GM13976 (cell line): ENCODE measurements at regions not wholly inside any gene's neighbourhood (a gene's known extent, or its start where the extent isn't known, plus 50 kb on each side); places are given as distances from the start of the nearest gene placed in this dataset.

Experiments used
- DNase-seq: peaks from one replicate; pipeline ENCODE4 v3.0.0; 2012; ENCODE audit warnings: low spot score
- in situ Hi-C: fragments of 300-500 bp; cut with MboI; formaldehyde crosslinking; loops from one replicate; pipeline ENCODE4 v1.12.0; 2022; ENCODE audit warnings: low sequenced_read_pairs, mixed read lengths, inconsistent platforms; ENCODE audit not compliant: unreplicated experiment
- TF ChIP-seq, protein P1 (sequence below): IDR thresholded peaks from 2 replicates; pipeline ENCODE4 v1.5.1; 2012; ENCODE audit warnings: borderline replicate concordance, mild to moderate bottlenecking; ENCODE audit not compliant: insufficient read depth; ENCODE audit errors: extremely low read depth, missing control alignments, control extremely low read depth

GRCh38 chr2:176743671-176744070 lies 468.9 kb upstream of the HNRNPA3 start:
- TF ChIP-seq, protein P1, sequence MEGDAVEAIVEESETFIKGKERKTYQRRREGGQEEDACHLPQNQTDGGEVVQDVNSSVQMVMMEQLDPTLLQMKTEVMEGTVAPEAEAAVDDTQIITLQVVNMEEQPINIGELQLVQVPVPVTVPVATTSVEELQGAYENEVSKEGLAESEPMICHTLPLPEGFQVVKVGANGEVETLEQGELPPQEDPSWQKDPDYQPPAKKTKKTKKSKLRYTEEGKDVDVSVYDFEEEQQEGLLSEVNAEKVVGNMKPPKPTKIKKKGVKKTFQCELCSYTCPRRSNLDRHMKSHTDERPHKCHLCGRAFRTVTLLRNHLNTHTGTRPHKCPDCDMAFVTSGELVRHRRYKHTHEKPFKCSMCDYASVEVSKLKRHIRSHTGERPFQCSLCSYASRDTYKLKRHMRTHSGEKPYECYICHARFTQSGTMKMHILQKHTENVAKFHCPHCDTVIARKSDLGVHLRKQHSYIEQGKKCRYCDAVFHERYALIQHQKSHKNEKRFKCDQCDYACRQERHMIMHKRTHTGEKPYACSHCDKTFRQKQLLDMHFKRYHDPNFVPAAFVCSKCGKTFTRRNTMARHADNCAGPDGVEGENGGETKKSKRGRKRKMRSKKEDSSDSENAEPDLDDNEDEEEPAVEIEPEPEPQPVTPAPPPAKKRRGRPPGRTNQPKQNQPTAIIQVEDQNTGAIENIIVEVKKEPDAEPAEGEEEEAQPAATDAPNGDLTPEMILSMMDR = no peak
- in situ Hi-C loops = no loop called here
- no peak for DNase-seq

- in situ Hi-C loops = no loop called here
- DNase-seq = no peak
- TF ChIP-seq, protein P1 = no peak
Observed at GRCh38 chr2:176744146-176744545, 468.4 kb upstream of the HNRNPA3 start.

DNA sequence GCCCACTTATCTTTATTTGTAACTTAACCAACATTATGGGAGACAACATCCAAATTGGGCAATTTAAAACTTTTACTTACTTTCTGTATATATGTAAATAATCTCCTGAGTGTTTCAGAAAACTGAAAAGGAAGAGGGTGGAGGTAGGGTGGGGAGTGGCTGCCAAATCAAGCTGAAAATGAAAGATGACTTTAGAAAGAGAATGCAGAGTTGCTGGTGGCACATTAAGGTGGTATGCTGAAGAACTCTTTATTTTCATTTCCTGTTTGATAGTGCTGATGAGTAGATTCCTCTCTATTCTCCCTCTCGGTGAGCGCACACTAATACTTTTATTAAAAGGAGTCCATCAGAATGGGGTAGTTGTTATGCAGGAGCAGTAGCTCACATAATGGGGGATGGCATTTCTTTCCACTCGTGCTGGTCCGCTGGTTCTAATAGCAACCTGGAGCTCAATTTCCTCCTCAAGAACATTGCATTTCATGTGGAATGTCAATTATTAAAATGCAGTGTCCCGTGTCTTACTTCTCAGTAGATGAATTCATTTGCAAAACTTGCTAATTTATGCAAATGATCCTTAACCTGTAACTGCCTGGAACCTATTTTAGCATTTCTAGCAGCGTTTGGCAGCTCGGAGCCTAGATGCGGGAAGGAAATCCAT lies 466.9 kb upstream of the HNRNPA3 start:
- TF ChIP-seq, protein P1 = no peak
- in situ Hi-C loops = no loop called here
- DNase-seq = no peak

DNA sequence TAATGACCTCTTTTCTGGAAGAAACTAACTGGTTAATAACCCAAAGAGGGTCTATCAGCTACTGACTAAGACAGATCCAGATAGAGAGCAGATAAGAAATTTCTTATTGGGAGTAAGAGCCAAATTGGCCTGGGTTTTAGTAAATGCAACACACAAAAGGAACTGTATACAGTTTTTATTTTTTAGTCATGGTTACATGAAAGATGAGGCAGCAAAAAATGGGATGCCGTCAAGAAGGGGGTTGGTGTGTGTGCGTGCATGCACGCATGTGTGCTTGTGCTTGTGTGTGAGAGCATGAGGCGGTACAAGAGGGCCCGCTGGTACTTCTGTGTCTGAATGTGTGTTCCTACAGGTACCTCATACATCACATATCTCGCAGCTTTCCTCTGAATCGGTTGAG lies 466.2 kb upstream of the HNRNPA3 start:
- TF ChIP-seq, protein P1 = no peak
- DNase-seq = no peak
- in situ Hi-C loops = no loop called here

DNA sequence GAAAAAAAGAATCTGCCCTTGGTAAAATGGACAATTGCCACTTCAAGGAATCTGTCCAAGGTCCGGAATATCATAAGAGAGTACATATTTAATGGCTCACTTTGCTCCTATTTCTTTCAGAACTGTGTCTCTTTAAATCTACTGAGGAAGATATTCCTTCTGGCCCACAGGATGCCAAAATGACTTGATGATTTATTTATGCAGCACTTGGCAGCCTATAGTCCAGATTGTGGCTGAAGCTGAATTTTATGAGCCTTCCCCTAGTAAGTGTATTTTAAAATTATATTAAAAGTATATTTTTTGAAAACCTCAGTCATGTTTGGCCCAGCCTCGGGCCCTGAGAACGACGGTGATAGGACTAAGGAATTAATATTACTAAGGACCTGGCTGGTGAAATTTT lies 465.1 kb upstream of the HNRNPA3 start:
- in situ Hi-C loops = no loop called here
- TF ChIP-seq, protein P1 = no peak
- no peak for DNase-seq

DNA sequence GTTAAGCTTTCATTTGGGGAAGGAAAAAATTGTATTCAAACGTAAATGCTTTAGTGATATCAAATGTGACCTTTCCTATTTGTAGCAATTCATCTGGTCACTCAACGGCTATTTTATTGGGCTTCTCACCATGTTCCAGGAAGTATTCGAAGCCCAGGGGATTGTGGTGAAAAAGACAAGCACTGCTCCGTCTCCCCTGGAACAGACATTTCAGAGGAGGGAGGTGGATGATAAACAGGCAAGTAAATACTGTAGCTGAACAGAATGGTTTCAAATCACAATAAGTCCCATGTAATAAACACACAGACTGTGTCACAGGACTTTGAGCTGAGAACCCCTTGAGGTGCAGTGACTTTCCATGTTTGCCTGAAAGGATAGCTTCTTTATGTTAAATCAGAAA lies 464.7 kb upstream of the HNRNPA3 start:
- in situ Hi-C loops = no loop called here
- no peak for DNase-seq
- TF ChIP-seq, protein P1 = no peak

GRCh38 chr2:176748662-176749061 lies 463.9 kb upstream of the HNRNPA3 start:
- DNase-seq = no peak
- in situ Hi-C loops = no loop called here
- TF ChIP-seq, protein P1 = no peak
